SK-N-SH treated with all-trans-retinoic acid at 6 μM for 48 hours (cell line): ENCODE measurements at regions not wholly inside any gene's neighbourhood (a gene's known extent, or its start where the extent isn't known, plus 50 kb on each side); places are given as distances from the start of the nearest gene placed in this dataset.

ENCODE experiments used
- ARNTL ChIP-seq: fragments of 450-650 bp; formaldehyde crosslinking; IDR thresholded peaks from 2 replicates; pipeline ENCODE4 v1.5.0; 2020; ENCODE audit warnings: low read depth, mild to moderate bottlenecking, moderate library complexity, borderline replicate concordance
- CSRNP3 ChIP-seq: fragments of 250-450 bp; sonication (Bioruptor Pico); IDR thresholded peaks from 2 replicates; pipeline ENCODE4 v1.5.1; 2021; ENCODE audit warnings: mild to moderate bottlenecking, moderate library complexity
- GLIS3 ChIP-seq: fragments of 250-450 bp; sonication (Bioruptor Pico); IDR thresholded peaks from 2 replicates; pipeline ENCODE4 v1.5.0; 2020; ENCODE audit warnings: mild to moderate bottlenecking, moderate library complexity
- TCF4 ChIP-seq: fragments of 250-450 bp; sonication (Bioruptor Pico); IDR thresholded peaks from 2 replicates; pipeline ENCODE4 v1.8.0; 2021; ENCODE audit warnings: mild to moderate bottlenecking, moderate library complexity, borderline replicate concordance

GRCh38 chr13:111469450-111469849 lies 149.0 kb downstream of the TEX29 start:
- TF ChIP-seq TCF4 (CRISPR knock-in tag), result no peak
- TF ChIP-seq GLIS3, result no peak
- TF ChIP-seq ARNTL, result no peak
- TF ChIP-seq CSRNP3, result no peak
